ENCODE measurements at regions not wholly inside any gene's neighbourhood (a gene's known extent, or its start where the extent isn't known, plus 50 kb on each side); places are given as distances from the start of the nearest gene placed in this dataset.

DNA sequence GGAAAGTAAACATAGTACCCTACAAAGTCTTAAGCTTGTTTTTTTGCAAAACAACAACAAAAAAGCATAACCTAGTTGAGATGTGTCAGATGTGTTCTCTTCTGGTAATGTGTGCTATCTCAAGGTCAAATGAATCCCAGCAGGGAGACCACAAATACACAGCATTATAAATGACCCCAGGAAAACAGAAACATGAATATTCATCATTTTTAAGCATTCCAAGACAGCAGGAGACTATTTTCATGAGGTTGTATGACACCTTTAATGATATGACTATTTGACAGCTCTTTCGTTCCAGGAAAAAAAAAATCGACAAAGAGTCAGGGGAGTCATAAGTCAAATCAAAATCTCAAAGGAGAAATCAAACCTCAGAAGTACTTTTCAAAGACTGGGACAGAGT lies 62.7 kb upstream of the CBLB start:
- no peaks in the 10 kb centered on the region for H3K36me3 ChIP-seq (ENCODE audit: control insufficient read depth, insufficient read depth, low read length)
- no peak for DNase-seq
- Mint-ChIP-seq H3K27me3 (ENCODE audit: insufficient read depth) (no peaks in the 10 kb centered on the region), H3K27ac (no peak overlapping the region), H3K36me3 (ENCODE audit: low read depth) (no peaks in the 10 kb centered on the region), H3K4me1 (peaks cover 14% of the 10 kb centered on the region), H3K4me3 (no peak overlapping the region), H3K9me3 (no peaks in the 10 kb centered on the region)
- H3K27me3 ChIP-seq (ENCODE audit: control insufficient read depth, insufficient read depth, low read length, poor library complexity, severe bottlenecking): no peaks in the 10 kb centered on the region
- 70 to 75% methylated on average over 2 of the region's 2 CpGs for WGBS, 2 experiments (ENCODE audit: insufficient coverage in 1 of 2, insufficient read length in 1 of 2)
- no peaks in the 10 kb centered on the region for H3K9me3 ChIP-seq (ENCODE audit: control insufficient read depth, low read length)
- no peak overlapping the region for H3K9ac ChIP-seq (ENCODE audit: extremely low read depth, low read length, poor library complexity, severe bottlenecking)
- TF ChIP-seq CTCF (conservative IDR thresholded peaks at IDR 0.05): no peak
- no peak overlapping the region for H3K27ac ChIP-seq (ENCODE audit: low read depth, low read length)
- peaks cover 7% of the 10 kb centered on the region for H3K4me1 ChIP-seq (ENCODE audit: control insufficient read depth, insufficient read depth, low read length)
- H3K4me3 ChIP-seq (ENCODE audit: low read length): no peak overlapping the region

GRCh38 chr3:105933871-105934270 lies 65.1 kb upstream of the CBLB start:
- Histone ChIP-seq H3K27ac (ENCODE audit: low read depth, low read length) (no peak overlapping the region), H3K4me3 (ENCODE audit: low read length) (no peak overlapping the region), H3K9ac (ENCODE audit: extremely low read depth, low read length, poor library complexity, severe bottlenecking) (no peak overlapping the region), H3K36me3 (ENCODE audit: control insufficient read depth, insufficient read depth, low read length) (no peaks in the 10 kb centered on the region), H3K4me1 (ENCODE audit: control insufficient read depth, insufficient read depth, low read length) (peaks cover 7% of the 10 kb centered on the region), H3K9me3 (ENCODE audit: control insufficient read depth, low read length) (no peaks in the 10 kb centered on the region), H3K27me3 (ENCODE audit: control insufficient read depth, insufficient read depth, low read length, poor library complexity, severe bottlenecking) (no peaks in the 10 kb centered on the region)
- Mint-ChIP-seq H3K9me3 (no peaks in the 10 kb centered on the region), H3K4me1 (peaks cover 14% of the 10 kb centered on the region), H3K36me3 (ENCODE audit: low read depth) (no peaks in the 10 kb centered on the region), H3K27ac (no peak overlapping the region), H3K4me3 (no peak overlapping the region), H3K27me3 (ENCODE audit: insufficient read depth) (no peaks in the 10 kb centered on the region)
- WGBS, 2 experiments (ENCODE audit: insufficient coverage in 1 of 2, insufficient read length in 1 of 2): 94 to 100% methylated on average over 2 to 4 of the region's 4 CpGs
- no peak for DNase-seq
- no peak for TF ChIP-seq CTCF (conservative IDR thresholded peaks at IDR 0.05)

DNA sequence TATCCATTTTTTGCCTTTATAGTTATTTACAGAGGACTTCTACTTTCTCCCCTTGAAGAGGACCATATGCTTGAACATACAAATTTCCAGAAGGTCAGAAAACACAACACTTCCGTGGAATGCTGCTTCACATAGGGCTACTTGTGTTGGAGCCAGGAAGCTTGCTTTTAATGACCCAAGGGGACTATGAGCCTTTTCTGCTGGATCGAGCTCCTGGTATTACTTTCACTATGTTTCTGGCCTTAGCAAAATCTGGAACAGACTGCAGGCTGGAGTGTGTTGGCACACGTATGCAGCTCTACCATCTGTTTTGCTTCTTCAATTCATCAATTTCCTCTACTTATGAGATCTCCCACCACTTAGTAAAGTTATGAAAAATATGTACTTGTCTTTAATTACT lies 69.3 kb upstream of the CBLB start:
- no peak overlapping the region for H3K4me3 Mint-ChIP-seq
- H3K9me3 Mint-ChIP-seq: no peaks in the 10 kb centered on the region
- TF ChIP-seq CTCF (conservative IDR thresholded peaks at IDR 0.05): no peak
- DNase-seq: no peak
- H3K4me1 Mint-ChIP-seq: peaks cover 2% of the 10 kb centered on the region
- no peak overlapping the region for H3K4me3 ChIP-seq (ENCODE audit: low read length)
- no peaks in the 10 kb centered on the region for H3K36me3 ChIP-seq (ENCODE audit: control insufficient read depth, insufficient read depth, low read length)
- H3K27ac ChIP-seq (ENCODE audit: low read depth, low read length): no peak overlapping the region
- H3K9me3 ChIP-seq (ENCODE audit: control insufficient read depth, low read length): no peaks in the 10 kb centered on the region
- WGBS, 2 experiments (ENCODE audit: insufficient coverage in 1 of 2, insufficient read length in 1 of 2): 85 to 90% methylated on average over 2 to 3 of the region's 3 CpGs
- H3K9ac ChIP-seq (ENCODE audit: extremely low read depth, low read length, poor library complexity, severe bottlenecking): no peak overlapping the region
- no peaks in the 10 kb centered on the region for H3K27me3 Mint-ChIP-seq (ENCODE audit: insufficient read depth)
- H3K27me3 ChIP-seq (ENCODE audit: control insufficient read depth, insufficient read depth, low read length, poor library complexity, severe bottlenecking): no peaks in the 10 kb centered on the region
- H3K27ac Mint-ChIP-seq: no peak overlapping the region
- no peaks in the 10 kb centered on the region for H3K4me1 ChIP-seq (ENCODE audit: control insufficient read depth, insufficient read depth, low read length)
- no peaks in the 10 kb centered on the region for H3K36me3 Mint-ChIP-seq (ENCODE audit: low read depth)

All from endodermal cell (in vitro differentiated cells).